ENCODE measurements at regions not wholly inside any gene's neighbourhood (a gene's known extent, or its start where the extent isn't known, plus 50 kb on each side); places are given as distances from the start of the nearest gene placed in this dataset.

- TF ChIP-seq CTCF (IDR thresholded peaks at IDR 0.05; ENCODE audit: low read depth, low read length) (no peak), EZH2phosphoT487 (IDR thresholded peaks at IDR 0.05; ENCODE audit: low read depth) (no peak)
Measured at GRCh38 chr13:103312467-103312866, 246.2 kb upstream of the SLC10A2 start.

Data from OCI-LY3 (cell line).